ENCODE measurements at regions not wholly inside any gene's neighbourhood (a gene's known extent, or its start where the extent isn't known, plus 50 kb on each side); places are given as distances from the start of the nearest gene placed in this dataset.

- no peaks in the 10 kb centered on the region for H3K36me3 ChIP-seq
- intact Hi-C loops (cut with DNase I) = no loop called here
- no peak overlapping the region for H3K4me3 ChIP-seq
- ATAC-seq (no peak), DNase-seq (no peak)
- no peak overlapping the region for H3K27ac ChIP-seq
- H3K27me3 ChIP-seq = no peaks in the 10 kb centered on the region
- TF ChIP-seq, protein P1, sequence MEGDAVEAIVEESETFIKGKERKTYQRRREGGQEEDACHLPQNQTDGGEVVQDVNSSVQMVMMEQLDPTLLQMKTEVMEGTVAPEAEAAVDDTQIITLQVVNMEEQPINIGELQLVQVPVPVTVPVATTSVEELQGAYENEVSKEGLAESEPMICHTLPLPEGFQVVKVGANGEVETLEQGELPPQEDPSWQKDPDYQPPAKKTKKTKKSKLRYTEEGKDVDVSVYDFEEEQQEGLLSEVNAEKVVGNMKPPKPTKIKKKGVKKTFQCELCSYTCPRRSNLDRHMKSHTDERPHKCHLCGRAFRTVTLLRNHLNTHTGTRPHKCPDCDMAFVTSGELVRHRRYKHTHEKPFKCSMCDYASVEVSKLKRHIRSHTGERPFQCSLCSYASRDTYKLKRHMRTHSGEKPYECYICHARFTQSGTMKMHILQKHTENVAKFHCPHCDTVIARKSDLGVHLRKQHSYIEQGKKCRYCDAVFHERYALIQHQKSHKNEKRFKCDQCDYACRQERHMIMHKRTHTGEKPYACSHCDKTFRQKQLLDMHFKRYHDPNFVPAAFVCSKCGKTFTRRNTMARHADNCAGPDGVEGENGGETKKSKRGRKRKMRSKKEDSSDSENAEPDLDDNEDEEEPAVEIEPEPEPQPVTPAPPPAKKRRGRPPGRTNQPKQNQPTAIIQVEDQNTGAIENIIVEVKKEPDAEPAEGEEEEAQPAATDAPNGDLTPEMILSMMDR (IDR thresholded peaks at IDR 0.05) = no peak
- no peak for TF ChIP-seq POLR2A (IDR thresholded peaks at IDR 0.05)
- H3K4me1 ChIP-seq = no peaks in the 10 kb centered on the region
- H3K9me3 ChIP-seq = no peaks in the 10 kb centered on the region
Measured at GRCh38 chr3:168262887-168263286, 167.2 kb upstream of the GOLIM4 start.

GRCh38 chr3:168260859-168261258 is 165.1 kb upstream of the GOLIM4 start:
- Histone ChIP-seq H3K36me3 (no peaks in the 10 kb centered on the region), H3K9me3 (no peaks in the 10 kb centered on the region), H3K4me1 (no peaks in the 10 kb centered on the region), H3K27ac (no peak overlapping the region), H3K27me3 (no peaks in the 10 kb centered on the region), H3K4me3 (no peak overlapping the region)
- DNase-seq (no peak), ATAC-seq (no peak)
- 73% methylated on average over 1 of the region's 1 CpG for WGBS (ENCODE audit: insufficient coverage, low coverage, low lambda C conversion rate, missing lambda C conversion rate)
- TF ChIP-seq, protein P1 (IDR thresholded peaks at IDR 0.05) = no peak
- no peak for TF ChIP-seq POLR2A (IDR thresholded peaks at IDR 0.05)
- intact Hi-C loops (cut with DNase I) = no loop called here

GRCh38 chr3:168251371-168251770 is 155.6 kb upstream of the GOLIM4 start:
- no peak for DNase-seq
- H3K27me3 ChIP-seq = peaks cover 0 to 3% of the 10 kb centered on the region in 2 donors
- ATAC-seq = no peak
- 85% methylated on average over 2 of the region's 2 CpGs for WGBS (ENCODE audit: insufficient coverage, low coverage, low lambda C conversion rate, missing lambda C conversion rate)
- no peak for TF ChIP-seq POLR2A (IDR thresholded peaks at IDR 0.05)
- TF ChIP-seq, protein P1 (IDR thresholded peaks at IDR 0.05) = no peak
- peaks cover 0 to 19% (median 0%) of the 10 kb centered on the region in 4 donors for H3K4me1 ChIP-seq
- H3K9me3 ChIP-seq = no peaks in the 10 kb centered on the region
- no peaks in the 10 kb centered on the region for H3K36me3 ChIP-seq
- H3K4me3 ChIP-seq = no peak overlapping the region
- intact Hi-C loops (cut with DNase I) = no loop called here
- no peak overlapping the region for H3K27ac ChIP-seq

DNA sequence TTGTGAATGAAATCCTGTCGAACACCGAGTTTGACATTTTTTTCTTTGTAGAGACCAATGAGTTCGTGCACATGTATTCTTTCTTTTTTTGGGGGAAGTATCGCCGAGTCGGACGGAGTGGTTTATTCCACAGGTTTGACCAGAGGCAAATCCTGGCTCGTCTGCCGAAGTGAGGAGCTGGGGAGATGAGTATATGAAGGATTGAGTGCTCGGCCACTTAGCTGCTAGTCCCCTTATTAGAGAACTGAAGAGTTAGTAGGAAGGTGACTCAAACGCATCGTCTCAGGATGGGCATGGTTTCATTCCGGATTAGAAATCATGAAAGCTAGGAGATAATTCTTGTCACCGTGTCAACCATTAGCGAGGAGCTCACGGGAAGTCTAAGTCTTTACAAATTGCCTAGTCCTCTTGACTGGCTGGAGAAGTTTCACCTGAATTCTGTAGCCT is 154.7 kb upstream of the GOLIM4 start:
- Histone ChIP-seq H3K36me3 (no peaks in the 10 kb centered on the region), H3K9me3 (no peaks in the 10 kb centered on the region), H3K27me3 (peaks cover 0 to 3% of the 10 kb centered on the region in 2 donors), H3K4me1 (peaks cover 0 to 19% (median 0%) of the 10 kb centered on the region in 4 donors), H3K4me3 (peak overlapping the region; percentile 57 to 58 (median 57)), H3K27ac (no peak overlapping the region)
- WGBS (ENCODE audit: insufficient coverage, low coverage, low lambda C conversion rate, missing lambda C conversion rate) = 3% methylated on average over 16 of the region's 16 CpGs
- intact Hi-C loops (cut with DNase I) = no loop called here
- DNase-seq (peak in 1 of 3 donors; percentile 22), ATAC-seq (peak in 1 of 4 donors; percentile 5)
- TF ChIP-seq, protein P1 (IDR thresholded peaks at IDR 0.05) = no peak

All from right lobe of liver (tissue), 6 donors.